ENCODE measurements at regions not wholly inside any gene's neighbourhood (a gene's known extent, or its start where the extent isn't known, plus 50 kb on each side); places are given as distances from the start of the nearest gene placed in this dataset.

- peak overlapping the region in 1 of 2 donors; percentile 23 for H3K27ac ChIP-seq
- H3K36me3 ChIP-seq: no peaks in the 10 kb centered on the region
- H3K4me3 ChIP-seq: no peak overlapping the region
- DNase-seq: no peak
- intact Hi-C loops (cut with DNase I): no loop called here
- TF ChIP-seq CTCF (IDR thresholded peaks at IDR 0.05): no peak
- no peak for TF ChIP-seq POLR2A (IDR thresholded peaks at IDR 0.05)
- TF ChIP-seq EP300 (IDR thresholded peaks at IDR 0.05): no peak
- no peaks in the 10 kb centered on the region for H3K27me3 ChIP-seq
- 44 to 62% (median 45%) methylated on average over 4 of the region's 4 CpGs for WGBS, 3 donors
- H3K4me1 ChIP-seq (ENCODE audit: insufficient read depth): peaks cover 7% of the 10 kb centered on the region
- no peaks in the 10 kb centered on the region for H3K9me3 ChIP-seq
These were observed 140.9 kb downstream of the RHOU start for GRCh38 chr1:228876187-228876586.

- TF ChIP-seq EP300 (IDR thresholded peaks at IDR 0.05): no peak
- TF ChIP-seq POLR2A (IDR thresholded peaks at IDR 0.05): no peak
- no peak for TF ChIP-seq CTCF (IDR thresholded peaks at IDR 0.05)
- no peak overlapping the region for H3K27ac ChIP-seq
- H3K27me3 ChIP-seq: no peaks in the 10 kb centered on the region
- no peak overlapping the region for H3K4me3 ChIP-seq
- no peak for DNase-seq
- H3K36me3 ChIP-seq: no peaks in the 10 kb centered on the region
- peaks cover 0 to 2% of the 10 kb centered on the region in 2 donors for H3K9me3 ChIP-seq
- intact Hi-C loops (cut with DNase I): no loop called here
- H3K4me1 ChIP-seq (ENCODE audit: insufficient read depth): peaks cover 7% of the 10 kb centered on the region
- 94 to 96% (median 96%) methylated on average over 2 of the region's 2 CpGs for WGBS, 3 donors
These were observed 143.9 kb downstream of the RHOU start for GRCh38 chr1:228879164-228879563.

GRCh38 chr1:228882041-228882770, 146.9 kb downstream of the RHOU start:
- H3K27me3 ChIP-seq: no peaks in the 10 kb centered on the region
- WGBS, 3 donors: 91 to 96% (median 95%) methylated on average over 4 of the region's 4 CpGs
- H3K4me3 ChIP-seq: no peak overlapping the region
- peaks cover 0 to 5% of the 10 kb centered on the region in 2 donors for H3K9me3 ChIP-seq
- H3K4me1 ChIP-seq (ENCODE audit: insufficient read depth): no peaks in the 10 kb centered on the region
- DNase-seq: no peak
- no peaks in the 10 kb centered on the region for H3K36me3 ChIP-seq
- TF ChIP-seq POLR2A (IDR thresholded peaks at IDR 0.05) (no peak), EP300 (IDR thresholded peaks at IDR 0.05) (no peak), CTCF (IDR thresholded peaks at IDR 0.05) (no peak)
- H3K27ac ChIP-seq: no peak overlapping the region
- intact Hi-C loops (cut with DNase I): no loop called here

- intact Hi-C loops (cut with DNase I): no loop called here
- H3K4me1 ChIP-seq (ENCODE audit: insufficient read depth): no peaks in the 10 kb centered on the region
These were observed 147.6 kb downstream of the RHOU start for GRCh38 chr1:228882771-228883450.

More at GRCh38 chr1:228882771-228883450, 147.6 kb downstream of the RHOU start:
- Histone ChIP-seq H3K27me3 (no peaks in the 10 kb centered on the region), H3K36me3 (no peaks in the 10 kb centered on the region), H3K4me3 (no peak overlapping the region), H3K9me3 (peaks cover 0 to 5% of the 10 kb centered on the region in 2 donors), H3K27ac (no peak overlapping the region)
- no peak for TF ChIP-seq EP300 (IDR thresholded peaks at IDR 0.05)
- no peak for TF ChIP-seq CTCF (IDR thresholded peaks at IDR 0.05)
- TF ChIP-seq POLR2A (IDR thresholded peaks at IDR 0.05): no peak
- 90 to 93% (median 91%) methylated on average over 4 of the region's 4 CpGs for WGBS, 3 donors
- no peak for DNase-seq

Measured in ovary (tissue), 7 donors.